ENCODE measurements at regions not wholly inside any gene's neighbourhood (a gene's known extent, or its start where the extent isn't known, plus 50 kb on each side); places are given as distances from the start of the nearest gene placed in this dataset.

- CTCF ChIA-PET, result no interaction called here
- H3K27me3 ChIP-seq (replicated peaks in 1 of 4; ENCODE audit: control extremely low read depth in 1 of 4, control insufficient read depth in 3 of 4, insufficient read depth in 4 of 4, low read length in 3 of 4), result no peaks in the 10 kb centered on the region
- H3K79me2 ChIP-seq (ENCODE audit: control insufficient read depth, insufficient read depth, low read length), result no peaks in the 10 kb centered on the region
- H3K4me3 Mint-ChIP-seq, result no peak overlapping the region
- WGBS (ENCODE audit: insufficient coverage), result 82% methylated on average over 2 of the region's 5 CpGs
- H3K27ac Mint-ChIP-seq, result no peak overlapping the region
- TF ChIP-seq CTCF (IDR thresholded peaks at IDR 0.05) (no peak), EZH2 (IDR thresholded peaks at IDR 0.05; ENCODE audit: borderline replicate concordance, insufficient read depth, low read depth, low read length, poor library complexity, severe bottlenecking) (no peak)
- no peaks in the 10 kb centered on the region for H3K4me1 Mint-ChIP-seq
- POLR2A ChIA-PET, result no interaction called here
- no peak for ATAC-seq (ENCODE audit: low read depth)
- no peak for DNase-seq
- no peaks in the 10 kb centered on the region for H3K4me1 ChIP-seq (ENCODE audit: control insufficient read depth in 2 of 2, insufficient read depth in 2 of 2, low read length in 2 of 2)
- no peak overlapping the region for H3K27ac ChIP-seq (ENCODE audit: low read length in 2 of 2)
- H3K9me3 ChIP-seq (ENCODE audit: control extremely low read depth in 1 of 3, control insufficient read depth in 2 of 3, insufficient read depth in 1 of 3, low read length in 2 of 3), result no peaks in the 10 kb centered on the region
- no peaks in the 10 kb centered on the region for H3K9me3 Mint-ChIP-seq (ENCODE audit: insufficient read depth)
- no peak overlapping the region for H2AFZ ChIP-seq (ENCODE audit: insufficient read depth, low read depth, low read length, poor library complexity, severe bottlenecking)
- H3K4me2 ChIP-seq (replicated peaks; ENCODE audit: low read depth, low read length, poor library complexity, severe bottlenecking), result no peak overlapping the region
- H4K20me1 ChIP-seq (ENCODE audit: control insufficient read depth, insufficient read depth, low read length, poor library complexity, severe bottlenecking), result no peaks in the 10 kb centered on the region
- no peaks in the 10 kb centered on the region for H3K36me3 ChIP-seq (replicated peaks in 1 of 2; ENCODE audit: control extremely low read depth in 1 of 2, control insufficient read depth in 1 of 2, extremely low read depth in 1 of 2, insufficient read depth in 2 of 2, low read length in 1 of 2)
- intact Hi-C loops (cut with micrococcal nuclease), result no loop called here
- no peak overlapping the region for H3K9ac ChIP-seq (ENCODE audit: low read length)
- peaks cover 6% of the 10 kb centered on the region for H3K27me3 Mint-ChIP-seq
- no peak overlapping the region for H3K4me3 ChIP-seq (ENCODE audit: control extremely low read depth in 1 of 5, extremely low read depth in 1 of 5, insufficient read depth in 1 of 5, low read depth in 2 of 5, low read length in 4 of 5)
Observed at GRCh38 chr7:131649003-131649541, 92.6 kb upstream of the PODXL start.

DNA sequence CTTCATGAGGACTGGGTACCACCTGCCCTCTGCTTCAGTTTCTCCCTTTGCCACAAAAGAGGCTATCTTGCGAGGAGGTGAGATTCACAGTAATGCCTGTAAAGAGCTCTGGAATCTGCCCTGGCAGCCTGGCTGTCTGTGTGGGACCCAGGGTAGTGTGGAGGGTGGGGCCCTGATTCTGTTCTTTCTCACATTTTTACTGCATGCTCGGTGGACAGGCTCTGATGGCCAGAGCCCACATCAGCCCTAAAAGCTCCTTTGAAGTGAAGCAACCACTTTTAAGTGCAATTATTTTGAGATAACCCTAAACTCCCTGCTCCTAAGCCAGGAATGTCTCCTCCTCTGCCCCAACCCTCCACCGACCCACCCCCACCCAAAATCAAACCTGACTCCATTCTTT lies 92.1 kb upstream of the PODXL start:
- H3K4me1 Mint-ChIP-seq, result no peaks in the 10 kb centered on the region
- ATAC-seq (ENCODE audit: low read depth) (no peak), DNase-seq (no peak)
- H3K79me2 ChIP-seq (ENCODE audit: control insufficient read depth, insufficient read depth, low read length), result no peaks in the 10 kb centered on the region
- H3K4me2 ChIP-seq (replicated peaks; ENCODE audit: low read depth, low read length, poor library complexity, severe bottlenecking), result no peak overlapping the region
- no peaks in the 10 kb centered on the region for H4K20me1 ChIP-seq (ENCODE audit: control insufficient read depth, insufficient read depth, low read length, poor library complexity, severe bottlenecking)
- H3K4me1 ChIP-seq (ENCODE audit: control insufficient read depth in 2 of 2, insufficient read depth in 2 of 2, low read length in 2 of 2), result no peaks in the 10 kb centered on the region
- H3K9me3 ChIP-seq (ENCODE audit: control extremely low read depth in 1 of 3, control insufficient read depth in 2 of 3, insufficient read depth in 1 of 3, low read length in 2 of 3), result no peaks in the 10 kb centered on the region
- 50% methylated on average over 1 of the region's 3 CpGs for WGBS (ENCODE audit: insufficient coverage)
- H3K27ac ChIP-seq (ENCODE audit: low read length in 2 of 2), result no peak overlapping the region
- peaks cover 6% of the 10 kb centered on the region for H3K27me3 Mint-ChIP-seq
- H3K27ac Mint-ChIP-seq, result no peak overlapping the region
- no peak overlapping the region for H2AFZ ChIP-seq (ENCODE audit: insufficient read depth, low read depth, low read length, poor library complexity, severe bottlenecking)
- CTCF ChIA-PET, result no interaction called here
- TF ChIP-seq EZH2 (IDR thresholded peaks at IDR 0.05; ENCODE audit: borderline replicate concordance, insufficient read depth, low read depth, low read length, poor library complexity, severe bottlenecking), result no peak
- TF ChIP-seq CTCF (IDR thresholded peaks at IDR 0.05), result no peak
- H3K9me3 Mint-ChIP-seq (ENCODE audit: insufficient read depth), result no peaks in the 10 kb centered on the region
- H3K4me3 ChIP-seq (ENCODE audit: control extremely low read depth in 1 of 5, extremely low read depth in 1 of 5, insufficient read depth in 1 of 5, low read depth in 2 of 5, low read length in 4 of 5), result no peak overlapping the region
- no peaks in the 10 kb centered on the region for H3K27me3 ChIP-seq (replicated peaks in 1 of 4; ENCODE audit: control extremely low read depth in 1 of 4, control insufficient read depth in 3 of 4, insufficient read depth in 4 of 4, low read length in 3 of 4)
- H3K4me3 Mint-ChIP-seq, result no peak overlapping the region
- POLR2A ChIA-PET, result no interaction called here
- intact Hi-C loops (cut with micrococcal nuclease), result no loop called here
- no peak overlapping the region for H3K9ac ChIP-seq (ENCODE audit: low read length)
- no peaks in the 10 kb centered on the region for H3K36me3 ChIP-seq (replicated peaks in 1 of 2; ENCODE audit: control extremely low read depth in 1 of 2, control insufficient read depth in 1 of 2, extremely low read depth in 1 of 2, insufficient read depth in 2 of 2, low read length in 1 of 2)
